Adrenal gland (tissue), 9 donors: ENCODE measurements at regions not wholly inside any gene's neighbourhood (a gene's known extent, or its start where the extent isn't known, plus 50 kb on each side); places are given as distances from the start of the nearest gene placed in this dataset.

Experiments
- DNase-seq, 7 donors: peaks; one replicate each; pipeline ENCODE4 v3.0.0-alpha.2; 2019 to 2020
- H3K27ac ChIP-seq, 5 donors: fragments of 200-600 bp; sonication (generic) in 4 of 5; 1 replicate in 3 of 5; 2 replicates in 2 of 5; pipeline versions ENCODE4 v1.5.1 to v1.8.0; 2016 to 2020; ENCODE audit warnings: mild to moderate bottlenecking in 1 of 5
- H3K27me3 ChIP-seq: fragments of 200-600 bp; 2 replicates; pipeline ENCODE4 v1.8.0; 2021
- H3K36me3 ChIP-seq, 2 donors: fragments of 200-600 bp; replicated peaks in 1 of 2; 1 replicate in 1 of 2; 2 replicates in 1 of 2; pipeline versions ENCODE4 v1.5.1 to v1.8.0; 2018 to 2022
- H3K4me1 ChIP-seq, 2 donors: fragments of 200-600 bp; replicated peaks in 1 of 2; 1 replicate in 1 of 2; 2 replicates in 1 of 2; pipeline versions ENCODE4 v1.5.1 to v1.8.0; 2018 to 2021
- H3K4me3 ChIP-seq, 4 donors: fragments of 200-600 bp; sonication (generic) in 3 of 4; one replicate each; pipeline ENCODE4 v1.5.1; 2016 to 2018
- H3K9me3 ChIP-seq, 3 donors: fragments of 200-600 bp; sonication (generic) in 1 of 3; replicated peaks in 1 of 3; 1 replicate in 2 of 3; 2 replicates in 1 of 3; pipeline versions ENCODE4 v1.5.1 to v1.8.0; 2016 to 2021
- CTCF ChIP-seq, 6 experiments: fragments of 450-650 bp in 4 of 6; fragments of 200-600 bp in 2 of 6; sonication (generic) in 1 of 6; IDR thresholded peaks; 1 replicate in 5 of 6; 2 replicates in 1 of 6; pipeline versions ENCODE4 v1.5.1 to v1.8.0; 2016 to 2021; ENCODE audit warnings: antibody characterized with exemption in 6 of 6, mild to moderate bottlenecking in 2 of 6, moderate library complexity in 1 of 6
- POLR2A ChIP-seq, 2 donors: fragments of 450-650 bp; IDR thresholded peaks; one replicate each; pipeline ENCODE4 v1.6.1; 2017; ENCODE audit warnings: antibody characterized with exemption in 2 of 2, mild to moderate bottlenecking in 2 of 2, moderate library complexity in 1 of 2
- WGBS, 4 donors: extraction: QIAGEN DNeasy Blood & Tissue Kit in 2 of 4; methylation state at CpG; one replicate each; pipeline versions ENCODE4 v1.1.5 to v1.1.7; 2013 to 2017; 5-methylcytosine and 5-hydroxymethylcytosine counted together
- intact Hi-C, 2 donors: fragments of 100-400 bp; cut with DNase I; formaldehyde crosslinking; loops; one replicate each; pipeline versions ENCODE4 v1.14.1 to v1.15.0; 2022 to 2023
- donor health status: healthy with polysubstance abuse.
- donor health status: Bipolar disorder and iron deficiency.
- donor health status: DM: yes; HTN: yes; CAD: no.
- donor health status: DM: no; HTN: no; CAD: no.
- donor health status: DM: no; HTN: no; CAD: no.

GRCh38 chr16:82386761-82387160 is 216.7 kb upstream of the MPHOSPH6 start:
- intact Hi-C loops = no loop called here
- Histone ChIP-seq H3K9me3 (no peaks in the 10 kb centered on the region), H3K27ac (no peak overlapping the region), H3K27me3 (no peaks in the 10 kb centered on the region), H3K4me3 (no peak overlapping the region), H3K36me3 (no peaks in the 10 kb centered on the region), H3K4me1 (no peaks in the 10 kb centered on the region)
- WGBS, 4 donors = 43 to 61% (median 47%) methylated on average over 1 of the region's 1 CpG
- DNase-seq = no peak
- no peak for TF ChIP-seq POLR2A (IDR thresholded peaks at IDR 0.05)
- no peak for TF ChIP-seq CTCF (IDR thresholded peaks at IDR 0.05)

- H3K4me3 ChIP-seq = no peak overlapping the region
- TF ChIP-seq POLR2A (IDR thresholded peaks at IDR 0.05) = no peak
- TF ChIP-seq CTCF (IDR thresholded peaks at IDR 0.05) = no peak
- DNase-seq = peak in 1 of 7 donors; percentile 56
- no peaks in the 10 kb centered on the region for H3K9me3 ChIP-seq
- 46 to 64% (median 58%) methylated on average over 4 of the region's 4 CpGs for WGBS, 4 donors
- no peak overlapping the region for H3K27ac ChIP-seq
- intact Hi-C loops = no loop called here
- H3K4me1 ChIP-seq = no peaks in the 10 kb centered on the region
- no peaks in the 10 kb centered on the region for H3K36me3 ChIP-seq
- H3K27me3 ChIP-seq = no peaks in the 10 kb centered on the region
Observed at GRCh38 chr16:82384949-82385348, 214.9 kb upstream of the MPHOSPH6 start.

- no peaks in the 10 kb centered on the region for H3K36me3 ChIP-seq
- no peak for DNase-seq
- H3K27ac ChIP-seq = no peak overlapping the region
- no peaks in the 10 kb centered on the region for H3K27me3 ChIP-seq
- no peak overlapping the region for H3K4me3 ChIP-seq
- intact Hi-C loops = no loop called here
- TF ChIP-seq CTCF (IDR thresholded peaks at IDR 0.05) (no peak), POLR2A (IDR thresholded peaks at IDR 0.05) (no peak)
- 48 to 53% (median 51%) methylated on average over 4 of the region's 4 CpGs for WGBS, 4 donors
- H3K4me1 ChIP-seq = no peaks in the 10 kb centered on the region
- H3K9me3 ChIP-seq = no peaks in the 10 kb centered on the region
Observed at GRCh38 chr16:82384017-82384416, 214.0 kb upstream of the MPHOSPH6 start.

GRCh38 chr16:82382521-82382920 is 212.5 kb upstream of the MPHOSPH6 start:
- no peaks in the 10 kb centered on the region for H3K27me3 ChIP-seq
- H3K27ac ChIP-seq = no peak overlapping the region
- no peaks in the 10 kb centered on the region for H3K9me3 ChIP-seq
- 50 to 72% (median 61%) methylated on average over 3 to 4 of the region's 4 CpGs for WGBS, 4 donors
- no peaks in the 10 kb centered on the region for H3K36me3 ChIP-seq
- intact Hi-C loops = no loop called here
- TF ChIP-seq CTCF (IDR thresholded peaks at IDR 0.05) (no peak), POLR2A (IDR thresholded peaks at IDR 0.05) (no peak)
- no peaks in the 10 kb centered on the region for H3K4me1 ChIP-seq
- DNase-seq = no peak
- no peak overlapping the region for H3K4me3 ChIP-seq
